Ishikawa (cell line): ENCODE measurements at regions not wholly inside any gene's neighbourhood (a gene's known extent, or its start where the extent isn't known, plus 50 kb on each side); places are given as distances from the start of the nearest gene placed in this dataset.

ENCODE experiments used
- CREB1 ChIP-seq: IDR thresholded peaks from 2 replicates; pipeline ENCODE4 v1.6.1; 2012; ENCODE audit warnings: low read depth
- EGR1 ChIP-seq: IDR thresholded peaks from 2 replicates; pipeline ENCODE4 v1.6.1; 2012
- EP300 ChIP-seq: IDR thresholded peaks from 2 replicates; pipeline ENCODE4 v1.6.1; 2012; ENCODE audit warnings: borderline replicate concordance
- FOXM1 ChIP-seq: IDR thresholded peaks from 2 replicates; pipeline ENCODE4 v1.6.1; 2012; ENCODE audit warnings: low read depth, borderline replicate concordance
- MAX ChIP-seq: IDR thresholded peaks from 2 replicates; pipeline ENCODE4 v1.6.1; 2012
- NFIC ChIP-seq: IDR thresholded peaks from 2 replicates; pipeline ENCODE4 v1.6.1; 2012
- RAD21 ChIP-seq: IDR thresholded peaks from 2 replicates; pipeline ENCODE4 v1.6.1; 2012; ENCODE audit warnings: low read depth
- REST ChIP-seq: IDR thresholded peaks from 2 replicates; pipeline ENCODE4 v1.6.1; 2012; ENCODE audit warnings: low read depth, mild to moderate bottlenecking
- TAF1 ChIP-seq: IDR thresholded peaks from 2 replicates; pipeline ENCODE4 v1.6.1; 2012; ENCODE audit warnings: low read depth, mild to moderate bottlenecking
- TCF12 ChIP-seq: IDR thresholded peaks from 2 replicates; pipeline ENCODE4 v1.6.1; 2012; ENCODE audit warnings: low read depth
- TEAD4 ChIP-seq: IDR thresholded peaks from 2 replicates; pipeline ENCODE4 v1.6.1; 2012
- USF1 ChIP-seq: IDR thresholded peaks from 2 replicates; pipeline ENCODE4 v1.6.1; 2012
- ZBTB7A ChIP-seq: IDR thresholded peaks from 2 replicates; pipeline ENCODE4 v1.6.1; 2012; ENCODE audit warnings: low read depth

GRCh38 chr2:190598621-190599020 is 50.3 kb upstream of the NAB1 start:
- TF ChIP-seq EGR1 (no peak), TCF12 (no peak), CREB1 (no peak), USF1 (no peak), NFIC (no peak), ZBTB7A (no peak), TAF1 (no peak), REST (no peak), FOXM1 (no peak), RAD21 (no peak), EP300 (no peak)

GRCh38 chr2:190599073-190599472 is 49.8 kb upstream of the NAB1 start:
- TF ChIP-seq TEAD4 = no peak
- no peak for TF ChIP-seq EGR1
- no peak for TF ChIP-seq MAX
